ENCODE measurements at regions not wholly inside any gene's neighbourhood (a gene's known extent, or its start where the extent isn't known, plus 50 kb on each side); places are given as distances from the start of the nearest gene placed in this dataset.
A peak's percentile ranks its signal among the peaks of the same experiment; 100 is the strongest.

DNA sequence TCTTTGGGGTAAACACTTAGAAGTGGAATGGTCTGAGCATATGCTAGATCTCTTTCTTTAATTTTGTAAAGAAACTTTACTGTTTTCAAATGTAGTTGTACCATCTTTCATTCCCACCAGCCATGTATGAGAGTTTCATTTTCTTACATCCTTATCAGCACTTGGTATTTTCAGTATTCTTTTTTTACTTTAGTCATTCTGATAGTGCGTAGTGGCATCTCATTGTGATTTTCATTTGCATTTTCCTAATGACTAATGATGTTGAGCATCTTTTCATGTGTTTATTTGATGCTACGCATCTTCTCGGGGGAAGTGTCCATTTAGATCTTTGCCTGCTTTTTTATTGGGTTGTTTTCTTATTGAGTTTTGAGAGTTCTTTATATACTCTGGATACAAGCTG is 71.3 kb upstream of the PRPS1 start:
- no peak for DNase-seq (ENCODE audit: low read depth)
- TF ChIP-seq, protein P1, sequence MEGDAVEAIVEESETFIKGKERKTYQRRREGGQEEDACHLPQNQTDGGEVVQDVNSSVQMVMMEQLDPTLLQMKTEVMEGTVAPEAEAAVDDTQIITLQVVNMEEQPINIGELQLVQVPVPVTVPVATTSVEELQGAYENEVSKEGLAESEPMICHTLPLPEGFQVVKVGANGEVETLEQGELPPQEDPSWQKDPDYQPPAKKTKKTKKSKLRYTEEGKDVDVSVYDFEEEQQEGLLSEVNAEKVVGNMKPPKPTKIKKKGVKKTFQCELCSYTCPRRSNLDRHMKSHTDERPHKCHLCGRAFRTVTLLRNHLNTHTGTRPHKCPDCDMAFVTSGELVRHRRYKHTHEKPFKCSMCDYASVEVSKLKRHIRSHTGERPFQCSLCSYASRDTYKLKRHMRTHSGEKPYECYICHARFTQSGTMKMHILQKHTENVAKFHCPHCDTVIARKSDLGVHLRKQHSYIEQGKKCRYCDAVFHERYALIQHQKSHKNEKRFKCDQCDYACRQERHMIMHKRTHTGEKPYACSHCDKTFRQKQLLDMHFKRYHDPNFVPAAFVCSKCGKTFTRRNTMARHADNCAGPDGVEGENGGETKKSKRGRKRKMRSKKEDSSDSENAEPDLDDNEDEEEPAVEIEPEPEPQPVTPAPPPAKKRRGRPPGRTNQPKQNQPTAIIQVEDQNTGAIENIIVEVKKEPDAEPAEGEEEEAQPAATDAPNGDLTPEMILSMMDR (IDR thresholded peaks at IDR 0.05; ENCODE audit: low read length, missing control alignments) = no peak

DNA sequence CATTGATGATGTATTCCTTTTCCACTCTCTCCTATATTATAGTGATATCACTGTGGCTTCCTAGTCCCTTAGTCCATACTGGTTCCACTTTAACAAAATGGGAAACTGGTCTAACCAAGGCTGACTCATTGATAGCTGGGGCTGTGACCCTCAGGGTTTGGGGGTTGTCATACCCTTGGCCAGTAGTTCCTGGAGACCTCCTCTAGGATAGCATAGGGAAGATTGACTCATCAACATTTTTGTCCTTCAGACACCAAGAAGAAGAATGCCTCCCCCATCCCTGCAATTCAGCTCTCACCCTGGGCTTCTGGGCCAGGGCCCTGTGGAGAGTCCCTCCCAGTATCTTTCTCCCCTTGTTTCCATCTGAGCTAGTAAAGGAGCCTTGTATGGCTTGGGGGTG is 68.8 kb upstream of the PRPS1 start:
- TF ChIP-seq, protein P1 (IDR thresholded peaks at IDR 0.05; ENCODE audit: low read length, missing control alignments) = no peak
- no peak overlapping the region for H3K4me3 ChIP-seq (replicated peaks; ENCODE audit: low read depth, low read length)
- DNase-seq (ENCODE audit: low read depth) = no peak

More for the DNA sequence above, 71.3 kb upstream of the PRPS1 start:
- H3K4me3 ChIP-seq (replicated peaks; ENCODE audit: low read depth, low read length) = no peak overlapping the region

DNA sequence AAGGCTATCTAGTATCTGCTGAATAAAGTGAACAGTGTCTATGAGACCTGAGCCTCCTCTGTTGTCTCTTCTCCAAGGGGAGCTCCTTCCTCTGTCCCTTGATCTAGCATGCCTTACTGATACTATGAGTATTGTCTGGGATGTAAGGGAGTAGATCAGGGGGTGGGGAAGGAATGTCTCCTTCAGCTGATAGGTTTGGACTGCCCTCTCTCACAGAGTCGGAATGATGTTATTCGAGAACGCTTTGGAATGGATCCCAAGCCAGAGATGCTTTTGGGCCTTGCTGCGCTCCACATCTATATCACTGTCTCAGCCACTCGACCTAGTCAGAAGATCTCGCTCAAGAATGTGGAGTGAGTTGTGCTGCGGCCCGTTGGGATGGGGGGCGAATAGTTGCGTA is 68.3 kb upstream of the PRPS1 start:
- TF ChIP-seq, protein P1 (IDR thresholded peaks at IDR 0.05; ENCODE audit: low read length, missing control alignments) = no peak

DNA sequence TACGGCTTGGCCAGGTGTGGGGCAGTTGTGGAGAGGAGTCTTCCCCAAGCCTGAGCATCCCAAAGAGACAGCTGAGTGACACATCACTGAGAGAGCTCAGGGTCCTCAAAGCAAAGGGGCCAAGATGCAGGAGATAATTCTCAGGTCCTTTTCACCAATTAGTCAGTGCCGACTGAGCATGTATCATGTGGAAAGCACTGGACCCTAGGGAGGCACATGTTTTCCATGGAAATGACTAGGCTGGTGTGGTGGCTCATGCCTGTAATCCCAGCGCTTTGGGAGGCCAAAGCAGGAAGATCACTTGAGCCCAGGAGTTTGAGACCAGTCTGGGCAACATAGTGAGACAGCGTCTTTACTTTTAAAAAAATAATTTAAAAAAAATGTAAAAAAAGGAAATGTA is 67.3 kb upstream of the PRPS1 start:
- H3K4me3 ChIP-seq (replicated peaks; ENCODE audit: low read depth, low read length) = no peak overlapping the region
- DNase-seq (ENCODE audit: low read depth) = no peak
- TF ChIP-seq, protein P1 (IDR thresholded peaks at IDR 0.05; ENCODE audit: low read length, missing control alignments) = no peak

More for the DNA sequence above, 68.3 kb upstream of the PRPS1 start:
- H3K4me3 ChIP-seq (replicated peaks; ENCODE audit: low read depth, low read length) = no peak overlapping the region
- no peak for DNase-seq (ENCODE audit: low read depth)

DNA sequence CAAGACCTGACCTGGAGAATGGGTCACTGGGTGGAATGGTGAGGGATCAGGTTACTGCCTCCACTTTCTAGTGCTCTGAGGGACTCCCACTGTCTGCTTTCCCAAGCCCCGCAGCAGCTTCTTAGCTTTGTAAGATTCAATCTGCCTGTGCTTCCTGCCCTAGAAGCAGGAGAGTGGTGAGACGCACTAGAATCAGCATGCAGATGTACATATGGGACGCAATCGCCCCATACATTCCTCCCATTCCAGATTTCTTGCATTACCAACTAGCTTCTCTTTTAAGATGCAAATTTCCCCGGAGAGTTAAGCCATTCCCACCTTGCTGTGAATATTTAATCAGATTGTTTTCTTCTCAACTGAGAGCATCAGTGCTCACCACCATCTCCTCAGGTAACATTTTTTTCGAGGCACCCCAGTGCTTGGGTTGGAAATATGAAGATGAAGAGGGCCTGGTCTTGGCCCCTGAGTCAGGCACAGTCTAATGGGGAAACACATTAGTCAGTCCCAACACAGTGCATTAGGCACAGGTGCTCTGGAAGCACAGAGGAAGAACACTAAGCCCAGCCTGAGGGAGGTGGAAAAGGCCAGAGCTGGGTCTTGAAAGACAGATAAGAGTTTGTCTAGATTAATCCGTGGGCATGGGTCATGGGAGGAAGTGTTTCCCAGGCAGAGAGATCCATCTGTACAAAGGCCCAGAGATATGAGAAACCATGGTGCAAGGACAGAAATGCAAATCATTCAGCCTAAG is 66.7 kb upstream of the PRPS1 start:
- TF ChIP-seq, protein P1 (IDR thresholded peaks at IDR 0.05; ENCODE audit: low read length, missing control alignments) = no peak
- no peak overlapping the region for H3K4me3 ChIP-seq (replicated peaks; ENCODE audit: low read depth, low read length)
- no peak for DNase-seq (ENCODE audit: low read depth)

DNA sequence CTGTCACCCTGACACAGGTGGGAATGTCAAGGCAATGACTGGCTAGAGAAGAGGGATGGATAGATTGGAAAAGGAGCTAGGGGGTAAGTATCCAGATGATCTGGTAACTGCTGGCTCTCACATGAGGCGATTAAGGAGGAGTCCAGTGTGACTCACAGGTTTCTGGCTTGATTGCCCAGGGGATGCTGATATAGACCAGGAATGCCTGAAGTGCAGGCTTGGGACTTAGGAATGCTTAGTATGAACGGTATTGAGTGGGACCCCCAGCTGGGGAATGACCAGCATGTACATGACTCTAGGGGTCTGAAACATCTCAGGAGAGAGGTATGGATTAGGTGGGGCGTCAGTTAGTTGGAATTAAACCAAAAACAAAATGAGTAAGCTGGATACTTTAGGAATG is 65.8 kb upstream of the PRPS1 start:
- peak; percentile 61 for DNase-seq (ENCODE audit: low read depth)
- no peak overlapping the region for H3K4me3 ChIP-seq (replicated peaks; ENCODE audit: low read depth, low read length)
- TF ChIP-seq, protein P1 (IDR thresholded peaks at IDR 0.05; ENCODE audit: low read length, missing control alignments) = no peak

DNA sequence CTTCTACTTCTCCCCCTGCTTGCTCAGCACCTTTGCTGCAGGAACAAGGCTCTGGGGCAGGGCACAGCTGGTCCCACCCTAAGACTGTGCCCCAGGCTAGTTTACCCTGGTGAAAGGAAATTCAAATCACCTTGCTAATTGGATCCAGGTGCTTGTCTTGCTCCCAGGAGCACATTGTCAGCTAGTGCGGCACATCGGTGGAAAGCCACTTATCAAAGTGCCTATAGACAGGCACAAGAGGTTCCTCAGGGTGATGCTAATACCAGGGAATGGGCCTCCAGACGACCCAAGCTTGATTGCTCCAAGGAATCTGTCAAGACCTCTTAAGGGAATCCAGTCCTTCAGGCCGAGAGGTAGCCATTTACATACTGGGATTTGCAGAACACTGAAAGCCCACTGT is 64.5 kb upstream of the PRPS1 start:
- no peak overlapping the region for H3K4me3 ChIP-seq (replicated peaks; ENCODE audit: low read depth, low read length)
- no peak for DNase-seq (ENCODE audit: low read depth)
- TF ChIP-seq, protein P1 (IDR thresholded peaks at IDR 0.05; ENCODE audit: low read length, missing control alignments) = no peak

Measured in fibroblast of pulmonary artery (primary cell).